ENCODE measurements at regions not wholly inside any gene's neighbourhood (a gene's known extent, or its start where the extent isn't known, plus 50 kb on each side); places are given as distances from the start of the nearest gene placed in this dataset.

GRCh38 chr15:39515765-39516164 is 65.1 kb upstream of the THBS1 start:
- no peaks in the 10 kb centered on the region for H3K9me3 ChIP-seq (ENCODE audit: insufficient read depth in 2 of 2, low read depth in 1 of 2, low read length in 1 of 2)

More at GRCh38 chr15:39515765-39516164, 65.1 kb upstream of the THBS1 start:
- WGBS, 2 experiments (ENCODE audit: extremely low coverage in 1 of 2, insufficient coverage in 1 of 2, insufficient read length in 1 of 2, insufficient replicate concordance in 2 of 2, low coverage in 1 of 2, low lambda C conversion rate in 2 of 2, missing lambda C conversion rate in 1 of 2): 91% methylated on average over 3 of the region's 3 CpGs; no CpG with 5 or more reads in 1 of the 2 experiments
- H3K4me2 ChIP-seq (ENCODE audit: insufficient read depth in 1 of 2, low read depth in 2 of 2, low read length in 2 of 2): no peak overlapping the region
- no peak overlapping the region for H3K18ac ChIP-seq (ENCODE audit: extremely low read depth, low read length)
- H4K8ac ChIP-seq (ENCODE audit: extremely low read depth, insufficient read depth, low read length): no peak overlapping the region
- H3K23me2 ChIP-seq (ENCODE audit: low read depth, low read length): no peaks in the 10 kb centered on the region
- ChIA-PET POLR2A (ENCODE audit: partially characterized antibody) (no interaction called here), CTCF (ENCODE audit: partially characterized antibody) (interaction anchor here (1.0 kb wide), 1 partner anchor 15 kb away, joined by 4 read pairs; no protein-coding TSS in a partner anchor)
- H3K23ac ChIP-seq (ENCODE audit: insufficient read length): no peak overlapping the region
- H3K36me3 ChIP-seq (ENCODE audit: control insufficient read depth in 2 of 4, insufficient read depth in 4 of 4, low read length in 3 of 4): no peaks in the 10 kb centered on the region
- no peaks in the 10 kb centered on the region for H4K20me1 ChIP-seq (replicated peaks in 1 of 2; ENCODE audit: control insufficient read depth in 1 of 2, insufficient read depth in 2 of 2, low read length in 2 of 2)
- H3K79me1 ChIP-seq (ENCODE audit: low read depth, low read length): no peaks in the 10 kb centered on the region
- no peak overlapping the region for H2BK15ac ChIP-seq (ENCODE audit: low read length)
- H3K9ac ChIP-seq (replicated peaks in 1 of 4; ENCODE audit: extremely low read depth in 1 of 4, low read depth in 3 of 4, low read length in 3 of 4): no peak overlapping the region
- no peak overlapping the region for H3K4me3 ChIP-seq (ENCODE audit: extremely low read depth in 1 of 4, insufficient read depth in 2 of 4, low read depth in 3 of 4, low read length in 4 of 4)
- no peak overlapping the region for H2AK5ac ChIP-seq (ENCODE audit: low read depth, low read length)
- H4K91ac ChIP-seq (replicated peaks; ENCODE audit: insufficient read length, low read length): no peak overlapping the region
- H3K27ac ChIP-seq (ENCODE audit: low read depth, low read length): no peak overlapping the region
- no peak overlapping the region for H2BK5ac ChIP-seq (ENCODE audit: low read depth, low read length)
- H2BK12ac ChIP-seq (ENCODE audit: low read depth, low read length): no peak overlapping the region
- H3K56ac ChIP-seq (replicated peaks; ENCODE audit: insufficient read length, low read depth, low read length): no peak overlapping the region
- H3K4me1 ChIP-seq (replicated peaks in 1 of 4; ENCODE audit: control insufficient read depth in 3 of 4, insufficient read depth in 4 of 4, low read length in 3 of 4): no peaks in the 10 kb centered on the region
- no peak overlapping the region for H4K5ac ChIP-seq (ENCODE audit: insufficient read length, low read depth, low read length)
- no peaks in the 10 kb centered on the region for H3K79me2 ChIP-seq (ENCODE audit: control insufficient read depth in 1 of 2, insufficient read depth in 2 of 2, low read length in 2 of 2)
- H2BK120ac ChIP-seq (replicated peaks; ENCODE audit: low read depth, low read length): no peak overlapping the region
- H3K4ac ChIP-seq (replicated peaks; ENCODE audit: insufficient read length, low read depth, low read length): no peak overlapping the region
- no peak for DNase-seq (ENCODE audit: low read depth in 1 of 2, low spot score in 2 of 2)
- no peak overlapping the region for H3K14ac ChIP-seq (ENCODE audit: insufficient read length)
- no peak for FAIRE-seq
- H2AFZ ChIP-seq (ENCODE audit: low read length): no peak overlapping the region
- no peak overlapping the region for H2BK20ac ChIP-seq (ENCODE audit: low read length)
- no peaks in the 10 kb centered on the region for H3K27me3 ChIP-seq (replicated peaks in 1 of 4; ENCODE audit: control insufficient read depth in 3 of 4, extremely low read depth in 1 of 4, insufficient read depth in 3 of 4, low read length in 3 of 4)
- no peak for TF ChIP-seq JUN (IDR thresholded peaks at IDR 0.05; ENCODE audit: low read depth, low read length)
- no peak for TF ChIP-seq POU5F1 (IDR thresholded peaks at IDR 0.05; ENCODE audit: low read depth, low read length)
- no peak for TF ChIP-seq KDM1A (IDR thresholded peaks at IDR 0.05; ENCODE audit: borderline replicate concordance, low read length)
